ENCODE measurements at regions not wholly inside any gene's neighbourhood (a gene's known extent, or its start where the extent isn't known, plus 50 kb on each side); places are given as distances from the start of the nearest gene placed in this dataset.

GRCh38 chr5:121702682-121703081 is 149.0 kb upstream of the FTMT start:
- ATAC-seq (no peak), DNase-seq (ENCODE audit: low spot score) (no peak)

GRCh38 chr5:121704291-121704690 is 147.4 kb upstream of the FTMT start:
- no peak for DNase-seq (ENCODE audit: low spot score)
- no peak for ATAC-seq

DNA sequence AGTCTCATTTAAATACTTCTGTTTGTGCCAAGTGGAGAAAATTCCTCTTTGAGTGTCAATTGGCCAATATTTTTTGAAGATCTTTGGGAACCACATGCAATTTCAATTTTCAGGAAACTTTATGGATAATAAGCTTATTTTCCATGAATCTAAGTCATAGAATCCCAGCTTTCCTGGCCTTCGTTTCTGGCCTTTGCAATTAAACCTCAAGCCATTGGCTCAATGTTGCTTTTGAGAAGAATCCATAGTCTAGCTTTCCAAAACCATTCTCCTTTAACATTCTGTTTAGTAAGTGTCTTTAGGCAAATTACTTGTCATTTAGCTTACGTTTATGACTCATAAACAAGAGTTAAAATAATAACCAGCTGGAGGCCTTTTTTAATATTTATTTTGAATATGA is 145.0 kb upstream of the FTMT start:
- ATAC-seq (no peak), DNase-seq (ENCODE audit: low spot score) (no peak)

DNA sequence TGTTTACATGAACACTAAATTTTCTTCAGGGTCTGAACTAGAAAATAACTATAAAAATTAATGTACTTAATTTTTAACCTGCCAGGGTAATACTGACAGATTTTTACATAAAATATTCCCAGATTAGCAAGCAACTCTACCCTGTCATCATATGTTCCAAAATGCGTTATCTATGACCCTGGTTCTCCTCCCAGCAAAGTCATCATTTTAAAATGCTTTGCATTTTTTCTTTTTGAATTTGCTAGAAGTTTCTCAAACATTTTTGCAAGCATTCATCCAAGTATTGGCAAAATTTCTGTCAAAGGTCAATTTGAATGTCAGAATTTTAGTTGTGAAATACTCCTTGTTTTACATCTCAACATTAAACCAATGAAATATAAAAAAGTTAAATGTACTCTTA is 144.5 kb upstream of the FTMT start:
- DNase-seq (ENCODE audit: low spot score) (no peak), ATAC-seq (no peak)

DNA sequence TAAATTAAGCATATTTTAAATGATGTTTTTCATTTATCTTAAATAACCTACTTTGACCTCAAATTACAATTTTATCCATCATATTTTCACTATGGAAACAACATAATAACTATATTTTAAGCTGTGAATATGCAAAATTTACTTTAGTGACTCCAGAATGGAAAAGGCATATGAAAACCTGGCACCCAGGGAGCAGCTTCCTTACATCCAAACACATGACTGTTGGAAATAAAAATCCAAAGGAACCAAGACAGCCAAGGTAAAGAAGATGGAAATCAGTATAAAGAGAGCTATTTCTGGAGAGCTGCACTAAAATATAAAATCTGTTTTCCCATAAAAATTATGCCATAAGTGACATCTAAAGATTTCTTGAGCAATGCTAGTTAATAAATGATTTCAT is 140.3 kb upstream of the FTMT start:
- DNase-seq (ENCODE audit: low spot score) (no peak), ATAC-seq (no peak)

DNA sequence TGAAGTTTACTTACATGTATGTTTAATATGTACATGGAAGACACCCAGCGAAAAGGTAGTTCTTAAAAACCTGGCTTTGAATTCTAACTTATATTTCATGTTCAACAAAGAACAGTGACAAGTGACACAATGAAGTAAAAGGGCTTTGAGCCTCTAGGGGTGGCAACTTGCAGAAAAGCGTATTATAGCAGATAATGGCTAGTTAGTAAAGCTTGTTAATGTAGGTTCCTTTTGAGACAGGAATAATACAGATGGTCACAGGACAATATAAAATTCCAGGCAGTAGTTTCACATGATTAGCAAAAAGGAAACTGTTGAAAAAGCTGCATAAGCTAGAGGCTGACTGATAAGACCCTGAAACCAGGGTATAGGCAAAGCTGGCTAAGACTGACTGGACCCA is 132.4 kb upstream of the FTMT start:
- no peak for ATAC-seq

GRCh38 chr5:121725450-121725849 is 126.2 kb upstream of the FTMT start:
- no peak for ATAC-seq
- no peak for DNase-seq (ENCODE audit: low spot score)

More for the DNA sequence above, 132.4 kb upstream of the FTMT start:
- no peak for DNase-seq (ENCODE audit: low spot score)

DNA sequence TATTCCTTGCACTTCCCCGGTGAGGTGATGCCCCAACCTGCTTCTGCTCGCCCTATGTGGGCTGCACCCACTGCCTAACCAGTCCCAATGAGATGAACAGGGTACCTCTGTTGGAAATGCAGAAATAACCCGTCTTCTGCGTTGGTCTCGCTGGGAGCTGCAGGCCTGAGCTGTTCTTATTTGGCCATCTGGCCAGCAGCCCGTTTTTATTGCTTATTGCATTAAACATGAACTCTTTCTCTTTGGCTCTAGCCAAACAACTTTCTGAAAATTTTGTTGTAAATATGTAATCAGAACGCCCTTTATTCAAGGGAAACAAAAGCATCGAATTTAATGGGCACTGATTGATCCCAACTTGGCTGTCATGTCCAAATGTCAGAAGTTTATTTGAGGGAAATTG is 124.7 kb upstream of the FTMT start:
- no peak for DNase-seq (ENCODE audit: low spot score)
- no peak for ATAC-seq

- DNase-seq (ENCODE audit: low spot score) (no peak), ATAC-seq (no peak)
These were observed 120.3 kb upstream of the FTMT start for GRCh38 chr5:121731377-121731776.

DNA sequence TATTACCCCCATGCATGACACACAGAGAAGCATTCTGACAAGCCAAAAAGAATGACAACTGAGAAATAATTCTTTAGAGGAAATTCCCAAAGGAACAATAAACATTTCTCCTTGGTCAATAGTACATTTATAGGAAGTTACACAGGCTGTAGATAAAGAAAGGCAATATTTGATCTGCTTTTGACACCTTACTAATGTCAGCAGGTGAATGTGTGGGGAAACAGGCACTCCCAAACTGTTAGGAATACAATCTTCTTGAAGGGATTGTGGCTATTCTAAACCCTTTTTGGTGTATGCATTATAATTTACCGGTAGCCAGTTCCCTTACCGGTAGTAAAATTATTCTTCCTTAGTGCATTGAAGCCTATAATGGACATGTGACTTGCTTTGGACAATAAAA is 116.1 kb upstream of the FTMT start:
- ATAC-seq = no peak
- DNase-seq (ENCODE audit: low spot score) = no peak

GRCh38 chr5:121737120-121737519 is 114.6 kb upstream of the FTMT start:
- ATAC-seq = no peak

DNA sequence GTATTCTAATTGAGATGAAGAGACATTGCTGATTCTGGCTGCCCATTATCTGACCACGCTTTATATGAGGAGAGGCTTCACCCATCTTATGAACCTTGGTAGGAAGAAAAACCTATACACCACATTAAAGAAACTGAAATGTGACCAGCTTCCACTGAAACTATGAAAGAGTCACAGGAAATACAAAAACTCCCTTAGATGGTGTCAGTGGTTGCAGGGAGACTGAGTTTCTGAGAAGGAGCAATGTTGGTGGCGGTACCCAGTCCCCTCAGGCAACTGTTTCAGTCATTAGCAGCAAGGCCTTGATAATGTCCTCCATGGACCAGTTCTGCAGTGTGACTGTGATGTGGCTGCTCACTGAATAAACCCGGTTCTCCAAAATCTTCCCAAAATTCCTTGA is 110.5 kb upstream of the FTMT start:
- no peak for DNase-seq (ENCODE audit: low spot score)

More at GRCh38 chr5:121737120-121737519, 114.6 kb upstream of the FTMT start:
- no peak for DNase-seq (ENCODE audit: low spot score)

GRCh38 chr5:121744577-121744976 is 107.1 kb upstream of the FTMT start:
- ATAC-seq (no peak), DNase-seq (ENCODE audit: low spot score) (no peak)

More for the DNA sequence above, 110.5 kb upstream of the FTMT start:
- ATAC-seq = no peak

- ATAC-seq (no peak), DNase-seq (ENCODE audit: low spot score) (no peak)
These were observed 106.3 kb upstream of the FTMT start for GRCh38 chr5:121745407-121745806.

DNA sequence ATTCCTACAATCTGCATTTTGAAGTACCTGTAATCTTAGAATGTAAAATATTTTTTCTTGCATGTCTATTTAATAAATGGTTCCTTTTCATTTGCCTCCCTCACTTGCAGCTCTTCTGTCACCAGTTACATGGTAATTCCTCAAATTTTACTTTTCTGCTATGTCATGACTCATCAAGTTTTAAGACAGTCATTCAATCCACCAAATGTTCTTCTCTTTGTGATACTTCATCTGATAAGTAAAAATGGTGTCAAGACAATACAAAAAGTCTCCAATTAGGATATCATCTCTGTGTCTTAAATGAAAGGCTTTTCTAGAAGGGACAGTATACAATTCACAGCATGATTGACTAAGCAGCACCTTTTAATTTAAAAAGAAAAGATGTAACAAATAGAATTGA is 104.9 kb upstream of the FTMT start:
- DNase-seq (ENCODE audit: low spot score) = no peak
- no peak for ATAC-seq

- DNase-seq (ENCODE audit: low spot score) (no peak), ATAC-seq (no peak)
These were observed 103.0 kb upstream of the FTMT start for GRCh38 chr5:121748686-121749085.

DNA sequence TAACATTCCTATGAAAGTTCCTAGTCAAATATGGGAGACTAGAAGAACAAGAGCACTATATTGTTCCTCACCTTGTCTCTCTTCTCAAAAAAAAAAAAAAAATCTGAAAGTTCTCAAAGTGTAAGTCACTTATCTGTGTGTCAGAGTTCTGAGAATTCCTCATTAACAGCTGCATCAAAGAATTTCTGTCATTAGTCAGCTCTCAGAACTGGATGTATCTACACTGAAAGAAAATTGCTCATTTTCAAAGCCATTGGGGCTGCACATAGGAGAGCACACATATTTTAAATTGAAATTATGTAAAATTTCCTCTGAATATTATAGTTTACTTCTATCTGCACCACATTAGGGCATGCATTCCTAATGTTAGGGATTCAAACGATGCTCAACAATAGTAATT is 99.5 kb upstream of the FTMT start:
- DNase-seq (ENCODE audit: low spot score) (no peak), ATAC-seq (no peak)

- ATAC-seq (no peak), DNase-seq (ENCODE audit: low spot score) (no peak)
These were observed 96.4 kb upstream of the FTMT start for GRCh38 chr5:121755266-121755665.

- ATAC-seq (no peak), DNase-seq (ENCODE audit: low spot score) (no peak)
These were observed 93.9 kb upstream of the FTMT start for GRCh38 chr5:121757753-121758152.

DNA sequence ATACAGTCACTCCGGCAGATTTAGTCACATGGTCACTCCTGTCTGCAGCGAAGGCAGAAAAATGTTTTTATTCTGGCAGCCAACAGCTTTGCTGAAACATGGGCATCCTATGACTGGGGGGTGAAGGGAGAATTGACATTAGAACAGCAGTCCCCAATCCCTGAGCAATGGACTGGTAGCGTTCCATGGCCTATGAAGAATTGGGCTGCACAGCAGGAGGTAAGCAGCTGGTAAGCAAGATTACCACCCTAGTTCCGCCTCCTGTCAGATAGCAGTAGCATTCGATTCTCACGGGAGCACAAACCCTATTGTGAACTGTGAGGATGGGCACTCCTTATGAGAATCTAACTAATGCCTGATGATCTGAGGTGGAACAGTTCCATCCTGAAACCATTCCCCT is 93.1 kb upstream of the FTMT start:
- no peak for DNase-seq (ENCODE audit: low spot score)
- ATAC-seq = no peak

DNA sequence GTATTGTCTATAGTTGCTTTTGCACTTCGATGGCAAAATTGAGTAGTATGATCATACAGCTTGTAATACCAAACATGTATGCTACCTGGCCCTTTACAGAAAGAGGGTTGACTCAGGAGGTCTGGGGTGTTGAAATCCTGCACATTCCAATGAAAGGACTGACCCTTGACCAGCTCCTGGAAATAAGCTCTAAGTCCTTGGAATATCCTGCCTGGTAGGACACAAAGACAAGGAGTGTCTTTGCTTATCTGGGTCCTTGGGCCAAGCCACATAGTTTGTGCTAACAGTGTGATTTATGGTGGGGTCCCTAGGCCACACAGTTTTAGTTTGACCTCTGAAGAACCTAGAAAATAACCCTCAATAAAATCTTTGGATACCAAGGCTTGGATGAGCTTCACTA is 89.3 kb upstream of the FTMT start:
- no peak for DNase-seq (ENCODE audit: low spot score)

GRCh38 chr5:121763665-121764064 is 88.0 kb upstream of the FTMT start:
- no peak for DNase-seq (ENCODE audit: low spot score)
- ATAC-seq = no peak

More for the DNA sequence above, 89.3 kb upstream of the FTMT start:
- no peak for ATAC-seq

- ATAC-seq (no peak), DNase-seq (ENCODE audit: low spot score) (no peak)
These were observed 71.3 kb upstream of the FTMT start for GRCh38 chr5:121780406-121780805.

DNA sequence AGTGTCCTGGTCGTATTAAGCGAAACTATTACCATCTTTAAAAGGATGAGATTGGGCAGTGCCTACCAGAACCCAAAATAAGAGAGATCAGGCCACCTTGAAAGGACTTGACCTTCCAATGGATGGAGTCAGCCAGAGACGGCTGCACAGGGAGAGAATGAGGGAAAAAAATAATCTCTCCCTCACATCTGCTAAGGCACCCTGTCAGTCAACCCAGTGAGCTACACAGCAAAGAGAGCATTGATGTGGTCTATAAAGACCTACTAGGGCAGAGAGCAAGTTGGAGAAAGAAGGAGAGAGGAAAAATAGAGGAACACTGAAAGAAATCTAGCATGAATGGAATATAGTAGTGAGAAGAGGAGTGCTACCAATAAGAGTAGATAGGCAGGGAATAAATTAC is 68.0 kb upstream of the FTMT start:
- ATAC-seq = no peak
- DNase-seq (ENCODE audit: low spot score) = no peak
